Smooth muscle cell (in vitro differentiated cells): ENCODE measurements at regions not wholly inside any gene's neighbourhood (a gene's known extent, or its start where the extent isn't known, plus 50 kb on each side); places are given as distances from the start of the nearest gene placed in this dataset.
"Not testable (repeated sequence)": the region's sequence is repeated elsewhere in the genome, so short reads cannot be mapped to it uniquely, and the experiment has no call there.

Experiments
- DNase-seq: peaks from one replicate; lab custom pipeline; 2025; ENCODE audit not compliant: unreplicated experiment; lab: John Stamatoyannopoulos, UW
- H2AFZ ChIP-seq: fragments of 200-600 bp; sonication (generic); 2 replicates; pipeline ENCODE4 v1.6.0; 2016; ENCODE audit warnings: antibody characterized with exemption, low read depth, mild to moderate bottlenecking
- H3F3A ChIP-seq: fragments of 200-600 bp; sonication (generic); 2 replicates; pipeline ENCODE4 v1.6.0; 2017; ENCODE audit warnings: antibody characterized with exemption, low read depth
- H3K27ac ChIP-seq: fragments of 200-600 bp; sonication (generic); 2 replicates; pipeline ENCODE4 v1.5.1; 2016; ENCODE audit warnings: low read depth, mild to moderate bottlenecking
- H3K27me3 ChIP-seq: fragments of 200-600 bp; sonication (generic); 2 replicates; pipeline ENCODE4 v1.6.1; 2016; ENCODE audit warnings: low read depth, mild to moderate bottlenecking
- H3K36me3 ChIP-seq: fragments of 200-600 bp; sonication (generic); 2 replicates; pipeline ENCODE4 v1.5.1; 2016; ENCODE audit warnings: low read depth
- H3K4me1 ChIP-seq: fragments of 200-600 bp; sonication (generic); 2 replicates; pipeline ENCODE4 v1.5.1; 2016; ENCODE audit warnings: low read depth
- H3K4me2 ChIP-seq: fragments of 200-600 bp; sonication (generic); 2 replicates; pipeline ENCODE4 v1.6.0; 2016; ENCODE audit warnings: mild to moderate bottlenecking
- H3K4me3 ChIP-seq: fragments of 200-600 bp; sonication (generic); 2 replicates; pipeline ENCODE4 v1.5.1; 2016; ENCODE audit warnings: mild to moderate bottlenecking
- H3K79me2 ChIP-seq: fragments of 200-600 bp; sonication (generic); 2 replicates; pipeline ENCODE4 v1.6.0; 2016; ENCODE audit warnings: low read depth, mild to moderate bottlenecking
- H3K9ac ChIP-seq: fragments of 200-600 bp; sonication (generic); 2 replicates; pipeline ENCODE4 v1.6.0; 2016; ENCODE audit warnings: low read depth
- H3K9me3 ChIP-seq: fragments of 200-600 bp; sonication (generic); replicated peaks from 2 replicates; pipeline ENCODE4 v1.5.1; 2016; ENCODE audit warnings: low read depth
- H4K20me1 ChIP-seq: fragments of 200-600 bp; sonication (generic); 2 replicates; pipeline ENCODE4 v1.6.0; 2016; ENCODE audit warnings: low read depth
- WGBS: methylation state at CpG from one replicate; pipeline ENCODE4 v1.1.7; 2016; ENCODE audit warnings: low lambda C conversion rate; 5-methylcytosine and 5-hydroxymethylcytosine counted together
- TF ChIP-seq, protein P1 (sequence below): fragments of 200-600 bp; sonication (generic); IDR thresholded peaks from 2 replicates; pipeline ENCODE4 v1.5.1; 2017; ENCODE audit warnings: borderline replicate concordance, mild to moderate bottlenecking, antibody characterized with exemption; ENCODE audit not compliant: insufficient read depth, poor library complexity, severe bottlenecking

DNA sequence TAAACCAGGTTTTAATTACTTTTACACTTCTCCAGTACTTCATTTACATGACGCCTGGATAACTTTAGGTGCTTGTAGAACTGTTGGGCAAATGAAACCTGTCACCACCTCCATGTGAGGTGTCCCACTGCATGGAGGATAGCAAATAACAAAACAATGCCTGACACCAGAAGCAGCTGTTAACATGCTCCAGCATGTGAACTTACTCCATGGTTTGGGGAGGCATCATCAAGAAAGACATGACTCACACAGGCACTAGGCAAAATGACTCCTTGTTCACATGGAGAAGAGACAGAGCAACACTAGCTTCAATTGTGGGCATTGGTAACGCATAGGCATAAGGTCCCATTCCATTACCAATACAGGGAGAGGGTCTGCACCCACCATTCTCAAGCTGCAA lies 198.1 kb upstream of the F9 start:
- no peaks in the 10 kb centered on the region for H3K27me3 ChIP-seq
- H3K79me2 ChIP-seq, result no peaks in the 10 kb centered on the region
- no peaks in the 10 kb centered on the region for H3K9me3 ChIP-seq
- no peak for DNase-seq
- no peak overlapping the region for H2AFZ ChIP-seq
- H3K9ac ChIP-seq, result no peak overlapping the region
- H4K20me1 ChIP-seq, result no peaks in the 10 kb centered on the region
- H3K36me3 ChIP-seq, result no peaks in the 10 kb centered on the region
- no peak overlapping the region for H3K4me2 ChIP-seq
- TF ChIP-seq, protein P1, sequence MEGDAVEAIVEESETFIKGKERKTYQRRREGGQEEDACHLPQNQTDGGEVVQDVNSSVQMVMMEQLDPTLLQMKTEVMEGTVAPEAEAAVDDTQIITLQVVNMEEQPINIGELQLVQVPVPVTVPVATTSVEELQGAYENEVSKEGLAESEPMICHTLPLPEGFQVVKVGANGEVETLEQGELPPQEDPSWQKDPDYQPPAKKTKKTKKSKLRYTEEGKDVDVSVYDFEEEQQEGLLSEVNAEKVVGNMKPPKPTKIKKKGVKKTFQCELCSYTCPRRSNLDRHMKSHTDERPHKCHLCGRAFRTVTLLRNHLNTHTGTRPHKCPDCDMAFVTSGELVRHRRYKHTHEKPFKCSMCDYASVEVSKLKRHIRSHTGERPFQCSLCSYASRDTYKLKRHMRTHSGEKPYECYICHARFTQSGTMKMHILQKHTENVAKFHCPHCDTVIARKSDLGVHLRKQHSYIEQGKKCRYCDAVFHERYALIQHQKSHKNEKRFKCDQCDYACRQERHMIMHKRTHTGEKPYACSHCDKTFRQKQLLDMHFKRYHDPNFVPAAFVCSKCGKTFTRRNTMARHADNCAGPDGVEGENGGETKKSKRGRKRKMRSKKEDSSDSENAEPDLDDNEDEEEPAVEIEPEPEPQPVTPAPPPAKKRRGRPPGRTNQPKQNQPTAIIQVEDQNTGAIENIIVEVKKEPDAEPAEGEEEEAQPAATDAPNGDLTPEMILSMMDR, result no peak
- WGBS, result 69% methylated on average over 2 of the region's 2 CpGs
- no peak overlapping the region for H3K27ac ChIP-seq
- H3K4me1 ChIP-seq, result no peaks in the 10 kb centered on the region
- no peak overlapping the region for H3K4me3 ChIP-seq
- no peaks in the 10 kb centered on the region for H3F3A ChIP-seq

GRCh38 chrX:139327355-139327754 lies 203.2 kb upstream of the F9 start:
- Histone ChIP-seq H3K4me3 (no peak overlapping the region), H3F3A (no peaks in the 10 kb centered on the region), H3K9me3 (no peaks in the 10 kb centered on the region), H3K27me3 (no peaks in the 10 kb centered on the region), H3K79me2 (no peaks in the 10 kb centered on the region), H3K9ac (no peak overlapping the region), H3K27ac (no peak overlapping the region), H3K4me1 (no peaks in the 10 kb centered on the region), H3K36me3 (no peaks in the 10 kb centered on the region), H3K4me2 (no peak overlapping the region), H4K20me1 (no peaks in the 10 kb centered on the region), H2AFZ (no peak overlapping the region)
- no peak for DNase-seq
- TF ChIP-seq, protein P1, result no peak

DNA sequence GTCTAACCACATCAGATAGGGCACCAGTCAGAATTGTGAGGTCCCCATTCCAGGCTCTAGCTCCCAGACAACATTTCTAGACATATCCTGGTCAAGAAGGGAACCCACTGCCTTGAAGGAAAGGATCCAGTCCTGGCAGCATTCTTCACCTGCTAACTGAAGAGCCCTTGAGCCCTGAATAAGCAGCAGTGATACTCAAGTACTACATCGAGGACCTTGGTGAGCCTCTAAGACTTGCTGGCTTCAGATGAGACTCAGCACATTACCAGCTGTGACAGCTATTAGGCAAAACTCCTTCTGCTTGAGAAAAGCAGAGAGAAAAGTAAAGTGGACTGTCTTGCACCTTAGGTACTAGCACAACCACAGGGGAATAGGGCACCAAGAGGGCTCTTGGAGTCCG lies 205.8 kb upstream of the F9 start:
- no peaks in the 10 kb centered on the region for H3K36me3 ChIP-seq
- no peaks in the 10 kb centered on the region for H3K27me3 ChIP-seq
- no peak overlapping the region for H3K9ac ChIP-seq
- DNase-seq, result no peak
- H3K4me3 ChIP-seq, result no peak overlapping the region
- WGBS, result 89% methylated on average over 2 of the region's 2 CpGs
- no peak overlapping the region for H3K27ac ChIP-seq
- no peaks in the 10 kb centered on the region for H3K9me3 ChIP-seq
- no peaks in the 10 kb centered on the region for H4K20me1 ChIP-seq
- H3F3A ChIP-seq, result no peaks in the 10 kb centered on the region
- H3K4me1 ChIP-seq, result no peaks in the 10 kb centered on the region
- H3K4me2 ChIP-seq, result no peak overlapping the region
- no peaks in the 10 kb centered on the region for H3K79me2 ChIP-seq
- no peak overlapping the region for H2AFZ ChIP-seq
- TF ChIP-seq, protein P1, result no peak

DNA sequence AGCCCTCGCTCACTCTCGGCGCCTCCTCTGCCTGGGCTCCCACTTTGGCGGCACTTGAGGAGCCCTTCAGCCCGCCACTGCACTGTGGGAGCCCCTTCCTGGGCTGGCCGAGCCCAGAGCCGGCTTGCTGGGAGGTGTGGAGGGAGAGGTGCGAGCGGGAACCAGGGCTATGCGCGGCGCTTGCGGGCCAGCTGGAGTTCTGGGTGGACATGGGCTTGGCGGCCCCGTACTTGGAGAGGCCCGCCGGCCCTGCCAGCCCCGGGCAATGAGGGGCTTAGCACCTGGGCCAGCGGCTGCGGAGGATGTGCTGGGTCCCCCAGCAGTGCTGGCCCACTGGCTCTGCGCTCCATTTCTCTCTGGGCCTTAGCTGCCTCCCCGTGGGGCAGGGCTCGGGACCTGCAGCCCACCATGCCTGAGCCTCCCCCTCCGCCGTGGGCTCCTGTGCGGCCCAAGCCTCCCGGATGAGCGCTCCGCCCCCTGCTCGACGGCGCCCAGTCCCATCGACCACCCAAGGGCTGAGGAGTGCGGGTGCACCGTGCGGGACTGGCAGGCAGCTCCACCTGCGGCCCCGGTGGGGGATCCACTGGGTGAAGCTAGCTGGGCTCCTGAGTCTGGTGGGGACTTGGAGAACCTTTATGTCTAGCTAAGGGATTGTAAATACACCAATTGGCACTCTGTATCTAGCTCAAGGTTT lies 209.7 kb upstream of the F9 start:
- H3F3A ChIP-seq, H3K9me3 ChIP-seq, H3K79me2 ChIP-seq, H3K36me3 ChIP-seq, H3K4me3 ChIP-seq, H3K4me1 ChIP-seq, H4K20me1 ChIP-seq, H3K27me3 ChIP-seq, DNase-seq, H3K9ac ChIP-seq, H3K27ac ChIP-seq, H2AFZ ChIP-seq, H3K4me2 ChIP-seq: not testable (repeated sequence)
- WGBS, result 89% methylated on average over 25 of the region's 38 CpGs

DNA sequence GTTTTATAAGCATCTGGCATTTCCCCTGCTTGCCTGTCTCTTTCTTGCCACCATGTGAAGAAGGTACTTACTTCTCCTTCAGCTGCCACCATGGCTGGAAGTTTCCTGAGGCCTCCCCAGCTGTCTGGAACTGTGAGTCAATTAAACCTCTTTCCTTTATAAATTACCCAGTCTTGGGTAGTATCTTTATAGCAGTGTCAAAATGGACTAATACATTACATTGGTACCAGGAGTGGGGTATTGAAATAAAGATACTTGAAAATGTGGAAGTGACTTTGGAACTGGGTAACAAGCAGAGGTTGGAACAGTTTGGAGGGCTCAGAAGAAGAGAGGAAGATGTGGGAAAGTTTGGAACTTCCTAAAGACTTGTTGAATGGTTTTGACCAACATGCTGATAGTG lies 223.9 kb upstream of the F9 start:
- not testable (repeated sequence) for H3K79me2 ChIP-seq, H3K4me2 ChIP-seq, H3K4me1 ChIP-seq, DNase-seq, H3F3A ChIP-seq, H3K4me3 ChIP-seq, H4K20me1 ChIP-seq, H3K36me3 ChIP-seq, H2AFZ ChIP-seq, H3K9ac ChIP-seq, H3K27ac ChIP-seq, H3K27me3 ChIP-seq, H3K9me3 ChIP-seq
